ENCODE measurements at regions not wholly inside any gene's neighbourhood (a gene's known extent, or its start where the extent isn't known, plus 50 kb on each side); places are given as distances from the start of the nearest gene placed in this dataset.

DNA sequence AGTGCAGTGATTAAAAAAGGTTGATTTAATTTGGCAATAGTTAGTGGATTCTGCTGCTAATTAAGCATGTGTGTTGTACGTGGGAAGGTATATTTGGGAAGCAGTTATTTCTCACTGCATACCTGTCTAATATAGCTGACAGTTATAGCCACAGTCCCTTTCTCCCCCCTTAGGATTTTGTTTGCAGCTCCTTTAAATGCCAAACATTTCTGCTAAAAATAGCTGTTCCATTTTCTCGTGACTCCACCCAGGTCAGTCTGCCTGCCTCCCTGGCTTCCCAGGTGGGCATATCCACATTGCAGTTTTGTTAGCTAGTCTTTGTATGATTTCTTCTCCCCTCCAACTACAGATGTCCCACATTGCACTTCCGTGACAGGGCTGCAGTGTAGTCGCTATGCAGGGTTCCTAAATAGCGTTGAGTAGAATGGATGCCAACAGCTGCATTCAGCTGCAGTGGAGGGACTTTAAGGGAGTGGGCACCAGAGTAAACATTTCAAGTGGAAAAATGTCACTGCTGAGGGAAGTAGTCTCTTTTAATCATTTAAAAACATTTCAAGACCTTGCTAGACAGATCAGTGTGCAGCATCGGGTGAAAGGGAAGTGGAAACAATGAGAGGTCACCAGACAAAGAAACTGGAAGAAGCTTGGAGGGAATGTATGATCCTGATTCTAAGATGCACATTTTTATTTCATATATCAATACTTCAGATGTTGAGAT is 326.3 kb downstream of the RAPGEF2 start:
- Histone ChIP-seq H2AFZ (ENCODE audit: low read length) (no peak overlapping the region), H4K20me1 (ENCODE audit: insufficient read depth, low read length) (no peaks in the 10 kb centered on the region), H3K4me3 (ENCODE audit: insufficient read depth, low read length) (no peak overlapping the region), H3K27me3 (ENCODE audit: insufficient read depth, low read length) (no peaks in the 10 kb centered on the region), H3K4me2 (ENCODE audit: insufficient read depth, low read length) (no peak overlapping the region), H3K36me3 (ENCODE audit: insufficient read depth, low read length) (no peaks in the 10 kb centered on the region), H3K9me3 (ENCODE audit: low read depth, low read length) (no peaks in the 10 kb centered on the region), H3K79me2 (ENCODE audit: insufficient read depth, low read length) (no peaks in the 10 kb centered on the region), H3K4me1 (ENCODE audit: insufficient read depth, low read length) (no peaks in the 10 kb centered on the region), H3K27ac (ENCODE audit: low read depth, low read length) (no peak overlapping the region)
- TF ChIP-seq, protein P1, sequence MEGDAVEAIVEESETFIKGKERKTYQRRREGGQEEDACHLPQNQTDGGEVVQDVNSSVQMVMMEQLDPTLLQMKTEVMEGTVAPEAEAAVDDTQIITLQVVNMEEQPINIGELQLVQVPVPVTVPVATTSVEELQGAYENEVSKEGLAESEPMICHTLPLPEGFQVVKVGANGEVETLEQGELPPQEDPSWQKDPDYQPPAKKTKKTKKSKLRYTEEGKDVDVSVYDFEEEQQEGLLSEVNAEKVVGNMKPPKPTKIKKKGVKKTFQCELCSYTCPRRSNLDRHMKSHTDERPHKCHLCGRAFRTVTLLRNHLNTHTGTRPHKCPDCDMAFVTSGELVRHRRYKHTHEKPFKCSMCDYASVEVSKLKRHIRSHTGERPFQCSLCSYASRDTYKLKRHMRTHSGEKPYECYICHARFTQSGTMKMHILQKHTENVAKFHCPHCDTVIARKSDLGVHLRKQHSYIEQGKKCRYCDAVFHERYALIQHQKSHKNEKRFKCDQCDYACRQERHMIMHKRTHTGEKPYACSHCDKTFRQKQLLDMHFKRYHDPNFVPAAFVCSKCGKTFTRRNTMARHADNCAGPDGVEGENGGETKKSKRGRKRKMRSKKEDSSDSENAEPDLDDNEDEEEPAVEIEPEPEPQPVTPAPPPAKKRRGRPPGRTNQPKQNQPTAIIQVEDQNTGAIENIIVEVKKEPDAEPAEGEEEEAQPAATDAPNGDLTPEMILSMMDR (IDR thresholded peaks at IDR 0.05; ENCODE audit: extremely low read depth, low read depth, low read length), result no peak
- no peak for DNase-seq (ENCODE audit: insufficient read length, low spot score, missing footprints)

DNA sequence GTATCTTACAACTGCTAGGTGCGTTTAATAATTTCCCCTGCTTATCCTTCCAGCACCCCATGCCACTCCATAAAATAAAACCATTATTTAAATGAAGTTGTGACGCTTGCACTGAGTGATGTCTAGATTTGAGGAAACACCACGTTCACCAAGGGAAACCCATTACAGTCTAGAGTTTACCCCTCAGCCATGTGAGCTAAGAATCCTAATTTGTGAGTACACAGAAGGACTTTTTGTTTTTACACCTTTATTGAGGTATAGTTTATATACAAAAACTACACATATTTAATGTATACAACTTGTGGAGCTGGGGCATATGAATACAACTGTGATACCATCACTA is 326.8 kb downstream of the RAPGEF2 start:
- H2AFZ ChIP-seq (ENCODE audit: low read length), result no peak overlapping the region
- TF ChIP-seq, protein P1 (IDR thresholded peaks at IDR 0.05; ENCODE audit: extremely low read depth, low read depth, low read length), result no peak
- H3K9me3 ChIP-seq (ENCODE audit: low read depth, low read length), result no peaks in the 10 kb centered on the region

GRCh38 chr4:159430896-159431295 is 328.0 kb downstream of the RAPGEF2 start:
- Histone ChIP-seq H2AFZ (ENCODE audit: low read length) (no peak overlapping the region), H3K79me2 (ENCODE audit: insufficient read depth, low read length) (no peaks in the 10 kb centered on the region), H3K4me3 (ENCODE audit: insufficient read depth, low read length) (no peak overlapping the region), H3K36me3 (ENCODE audit: insufficient read depth, low read length) (no peaks in the 10 kb centered on the region), H3K4me2 (ENCODE audit: insufficient read depth, low read length) (no peak overlapping the region), H3K27me3 (ENCODE audit: insufficient read depth, low read length) (no peaks in the 10 kb centered on the region), H4K20me1 (ENCODE audit: insufficient read depth, low read length) (no peaks in the 10 kb centered on the region), H3K9me3 (ENCODE audit: low read depth, low read length) (no peaks in the 10 kb centered on the region), H3K4me1 (ENCODE audit: insufficient read depth, low read length) (peaks cover 5% of the 10 kb centered on the region), H3K27ac (ENCODE audit: low read depth, low read length) (no peak overlapping the region)
- no peak for DNase-seq (ENCODE audit: insufficient read length, low spot score, missing footprints)
- TF ChIP-seq, protein P1 (IDR thresholded peaks at IDR 0.05; ENCODE audit: extremely low read depth, low read depth, low read length), result no peak

More for the DNA sequence above, 326.8 kb downstream of the RAPGEF2 start:
- H3K27me3 ChIP-seq (ENCODE audit: insufficient read depth, low read length), result no peaks in the 10 kb centered on the region
- no peak overlapping the region for H3K27ac ChIP-seq (ENCODE audit: low read depth, low read length)
- no peak overlapping the region for H3K4me2 ChIP-seq (ENCODE audit: insufficient read depth, low read length)
- no peaks in the 10 kb centered on the region for H3K36me3 ChIP-seq (ENCODE audit: insufficient read depth, low read length)
- H4K20me1 ChIP-seq (ENCODE audit: insufficient read depth, low read length), result no peaks in the 10 kb centered on the region
- H3K4me3 ChIP-seq (ENCODE audit: insufficient read depth, low read length), result no peak overlapping the region
- DNase-seq (ENCODE audit: insufficient read length, low spot score, missing footprints), result no peak
- H3K4me1 ChIP-seq (ENCODE audit: insufficient read depth, low read length), result no peaks in the 10 kb centered on the region
- H3K79me2 ChIP-seq (ENCODE audit: insufficient read depth, low read length), result no peaks in the 10 kb centered on the region

GRCh38 chr4:159432436-159432835 is 329.6 kb downstream of the RAPGEF2 start:
- Histone ChIP-seq H3K27me3 (ENCODE audit: insufficient read depth, low read length) (no peaks in the 10 kb centered on the region), H4K20me1 (ENCODE audit: insufficient read depth, low read length) (no peaks in the 10 kb centered on the region), H3K4me1 (ENCODE audit: insufficient read depth, low read length) (peaks cover 8% of the 10 kb centered on the region), H3K27ac (ENCODE audit: low read depth, low read length) (no peak overlapping the region), H3K4me3 (ENCODE audit: insufficient read depth, low read length) (no peak overlapping the region), H3K36me3 (ENCODE audit: insufficient read depth, low read length) (no peaks in the 10 kb centered on the region), H3K79me2 (ENCODE audit: insufficient read depth, low read length) (no peaks in the 10 kb centered on the region), H2AFZ (ENCODE audit: low read length) (no peak overlapping the region), H3K4me2 (ENCODE audit: insufficient read depth, low read length) (no peak overlapping the region), H3K9me3 (ENCODE audit: low read depth, low read length) (no peaks in the 10 kb centered on the region)
- TF ChIP-seq, protein P1 (IDR thresholded peaks at IDR 0.05; ENCODE audit: extremely low read depth, low read depth, low read length), result no peak
- no peak for DNase-seq (ENCODE audit: insufficient read length, low spot score, missing footprints)
